Muscle layer of colon (tissue), 2 donors: ENCODE measurements at regions not wholly inside any gene's neighbourhood (a gene's known extent, or its start where the extent isn't known, plus 50 kb on each side); places are given as distances from the start of the nearest gene placed in this dataset.

ENCODE experiments used
- H3K27ac ChIP-seq: one replicate; pipeline ENCODE4 v1.7.0; 2013; ENCODE audit warnings: low read depth, mild to moderate bottlenecking, low read length, moderate library complexity
- H3K27me3 ChIP-seq, 2 donors: one replicate each; pipeline ENCODE4 v1.7.0; 2013; ENCODE audit warnings: low read length in 2 of 2, mild to moderate bottlenecking in 2 of 2; ENCODE audit not compliant: insufficient read depth in 2 of 2, control insufficient read depth in 1 of 2
- H3K36me3 ChIP-seq: one replicate; pipeline ENCODE4 v1.7.0; 2013; ENCODE audit warnings: mild to moderate bottlenecking, low read length; ENCODE audit not compliant: insufficient read depth
- H3K4me1 ChIP-seq: one replicate; pipeline ENCODE4 v1.7.0; 2013; ENCODE audit warnings: mild to moderate bottlenecking, low read length; ENCODE audit not compliant: insufficient read depth
- H3K4me3 ChIP-seq, 2 donors: one replicate each; pipeline ENCODE4 v1.7.0; 2013; ENCODE audit warnings: low read length in 2 of 2, low read depth in 1 of 2, mild to moderate bottlenecking in 1 of 2, moderate library complexity in 1 of 2
- H3K9ac ChIP-seq: one replicate; pipeline ENCODE4 v1.7.0; 2013; ENCODE audit warnings: low read length
- H3K9me3 ChIP-seq: one replicate; pipeline ENCODE4 v1.7.0; 2013; ENCODE audit warnings: mild to moderate bottlenecking, low read length
- donor health status: abdominal sarcoma.
- donor health status: Adenocarcinoma of cecum.

GRCh38 chr17:56057869-56058268, 95.4 kb upstream of the ANKFN1 start:
- Histone ChIP-seq H3K27me3 (no peaks in the 10 kb centered on the region), H3K36me3 (no peaks in the 10 kb centered on the region), H3K4me3 (no peak overlapping the region), H3K4me1 (no peaks in the 10 kb centered on the region), H3K9me3 (no peaks in the 10 kb centered on the region), H3K27ac (no peak overlapping the region), H3K9ac (no peak overlapping the region)

GRCh38 chr17:56064506-56064905, 88.8 kb upstream of the ANKFN1 start:
- H3K27ac ChIP-seq, result no peak overlapping the region
- H3K4me1 ChIP-seq, result no peaks in the 10 kb centered on the region
- no peaks in the 10 kb centered on the region for H3K36me3 ChIP-seq
- H3K27me3 ChIP-seq, result no peaks in the 10 kb centered on the region
- no peak overlapping the region for H3K4me3 ChIP-seq
- H3K9me3 ChIP-seq, result no peaks in the 10 kb centered on the region
- H3K9ac ChIP-seq, result no peak overlapping the region

GRCh38 chr17:56074361-56074890, 78.8 kb upstream of the ANKFN1 start:
- H3K9ac ChIP-seq, result no peak overlapping the region

DNA sequence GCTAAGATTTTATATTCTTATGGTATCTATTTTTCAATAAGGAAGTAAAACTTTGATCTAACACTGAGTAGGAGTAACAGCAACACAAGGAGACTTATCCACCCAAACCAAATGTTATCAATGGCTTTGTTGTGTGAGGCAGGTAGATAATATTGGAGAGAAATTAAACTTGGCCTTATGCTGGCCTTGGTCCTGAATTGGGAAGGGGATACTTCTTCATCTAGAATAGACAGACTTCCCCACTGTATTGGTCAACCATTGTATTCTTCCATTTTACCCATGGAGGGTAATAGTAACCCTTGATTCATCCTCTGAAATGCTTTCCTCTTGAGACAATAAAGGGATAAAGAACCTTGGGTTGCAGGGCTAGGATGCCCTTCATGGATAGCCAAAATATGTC, 76.3 kb upstream of the ANKFN1 start:
- no peak overlapping the region for H3K4me3 ChIP-seq
- no peaks in the 10 kb centered on the region for H3K4me1 ChIP-seq
- H3K27ac ChIP-seq, result no peak overlapping the region
- H3K36me3 ChIP-seq, result no peaks in the 10 kb centered on the region
- no peak overlapping the region for H3K9ac ChIP-seq
- no peaks in the 10 kb centered on the region for H3K27me3 ChIP-seq
- peaks cover 4% of the 10 kb centered on the region for H3K9me3 ChIP-seq

More at GRCh38 chr17:56074361-56074890, 78.8 kb upstream of the ANKFN1 start:
- Histone ChIP-seq H3K9me3 (peaks cover 4% of the 10 kb centered on the region), H3K4me3 (no peak overlapping the region), H3K36me3 (no peaks in the 10 kb centered on the region), H3K27me3 (no peaks in the 10 kb centered on the region), H3K4me1 (no peaks in the 10 kb centered on the region), H3K27ac (no peak overlapping the region)

- Histone ChIP-seq H3K27me3 (no peaks in the 10 kb centered on the region), H3K36me3 (no peaks in the 10 kb centered on the region), H3K9me3 (no peaks in the 10 kb centered on the region), H3K27ac (no peak overlapping the region), H3K9ac (no peak overlapping the region), H3K4me3 (no peak overlapping the region), H3K4me1 (no peaks in the 10 kb centered on the region)
Observed at GRCh38 chr17:56083475-56083874, 69.8 kb upstream of the ANKFN1 start.

DNA sequence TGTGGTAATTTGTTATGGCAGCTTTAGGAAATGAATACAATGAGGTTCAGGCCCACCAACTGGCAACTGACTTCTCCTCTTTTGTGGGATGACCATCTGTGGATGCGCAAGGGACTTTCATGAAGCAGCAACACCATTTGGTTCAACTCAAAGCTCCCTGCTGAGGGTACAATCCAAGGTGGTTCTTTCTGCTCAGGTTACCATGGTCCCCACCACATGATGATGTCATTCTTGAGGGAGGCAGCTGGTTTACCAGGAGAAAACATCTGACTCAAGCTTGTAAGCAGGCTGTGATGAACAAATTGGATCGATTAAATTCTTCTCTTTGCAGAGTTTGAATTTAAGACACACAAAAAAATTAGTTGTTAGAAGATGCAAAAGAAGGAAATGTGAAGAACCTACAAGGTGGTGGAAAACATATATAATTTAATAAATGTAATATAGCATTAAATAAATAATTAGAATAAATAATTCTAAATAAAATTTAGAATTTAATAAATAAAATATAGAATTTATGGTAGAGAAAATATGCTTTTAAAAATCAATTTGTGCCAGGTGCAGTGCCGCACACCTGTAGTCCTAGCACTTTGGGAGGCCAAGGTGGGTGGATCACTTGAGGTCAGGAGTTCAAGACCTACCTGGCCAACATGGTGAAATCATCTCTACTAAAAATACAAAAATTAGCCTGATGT, 67.6 kb upstream of the ANKFN1 start:
- Histone ChIP-seq H3K9ac (no peak overlapping the region), H3K4me3 (no peak overlapping the region), H3K9me3 (no peaks in the 10 kb centered on the region), H3K27me3 (no peaks in the 10 kb centered on the region), H3K36me3 (no peaks in the 10 kb centered on the region), H3K27ac (no peak overlapping the region), H3K4me1 (no peaks in the 10 kb centered on the region)

DNA sequence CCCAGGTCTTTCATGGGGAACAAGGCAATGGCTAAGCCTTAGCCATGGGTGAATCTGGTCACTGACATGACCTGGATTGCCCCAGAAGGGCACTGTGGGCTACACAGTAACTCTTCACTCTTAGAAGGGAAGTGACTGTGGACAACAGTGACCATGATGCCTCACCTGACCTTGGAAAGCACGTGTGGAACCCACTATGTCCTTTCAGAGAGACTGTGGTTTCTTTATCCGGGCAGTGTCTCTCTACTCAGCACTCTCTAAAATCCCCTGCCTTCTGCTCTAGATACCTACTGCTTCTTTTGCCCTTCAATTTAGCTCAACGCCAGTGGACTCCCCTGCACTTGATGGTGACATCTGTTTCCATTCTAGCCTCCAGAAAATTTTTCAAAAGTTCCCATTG, 66.1 kb upstream of the ANKFN1 start:
- Histone ChIP-seq H3K9me3 (no peaks in the 10 kb centered on the region), H3K27ac (no peak overlapping the region), H3K27me3 (no peaks in the 10 kb centered on the region), H3K36me3 (no peaks in the 10 kb centered on the region), H3K9ac (no peak overlapping the region), H3K4me3 (no peak overlapping the region), H3K4me1 (no peaks in the 10 kb centered on the region)

DNA sequence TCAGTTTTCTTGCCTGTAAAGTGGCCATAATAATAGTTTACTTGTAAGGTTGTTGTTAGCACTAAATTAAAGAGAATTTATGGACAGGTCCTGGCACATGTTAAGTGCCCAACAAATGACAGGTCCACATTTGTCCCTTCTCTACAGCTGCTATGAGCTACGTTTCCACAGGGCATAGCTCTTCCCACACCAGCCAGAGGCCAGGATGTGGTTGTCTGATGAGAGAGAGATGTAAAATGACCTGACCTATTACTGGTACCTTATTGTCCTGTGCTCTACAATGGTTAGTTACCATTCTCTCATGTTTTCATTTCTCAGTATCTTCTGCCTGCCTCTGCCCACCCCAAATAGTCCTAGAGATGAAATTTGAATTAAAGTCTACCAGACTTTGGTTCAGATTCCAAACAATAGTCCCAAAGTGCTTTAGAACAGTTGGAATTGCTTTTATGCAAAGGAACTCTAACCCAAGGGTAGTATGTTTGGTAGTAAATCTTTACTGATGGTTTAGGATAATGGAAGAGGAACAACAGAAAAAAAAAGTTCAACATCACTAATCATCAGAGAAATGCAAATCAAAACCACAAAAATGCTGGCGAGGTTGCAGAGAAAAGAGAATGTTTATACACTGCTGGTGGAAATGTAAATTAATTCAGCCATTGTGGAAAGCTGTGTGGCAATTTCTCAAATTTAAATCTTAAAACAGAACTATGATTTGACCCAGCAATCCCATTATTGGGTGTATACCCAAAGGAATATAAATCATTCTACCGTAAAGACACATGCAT, 57.1 kb upstream of the ANKFN1 start:
- Histone ChIP-seq H3K4me1 (no peaks in the 10 kb centered on the region), H3K36me3 (no peaks in the 10 kb centered on the region), H3K4me3 (no peak overlapping the region), H3K9ac (no peak overlapping the region), H3K9me3 (no peaks in the 10 kb centered on the region), H3K27me3 (no peaks in the 10 kb centered on the region), H3K27ac (no peak overlapping the region)

GRCh38 chr17:56098746-56099145, 54.5 kb upstream of the ANKFN1 start:
- no peaks in the 10 kb centered on the region for H3K27me3 ChIP-seq
- H3K9me3 ChIP-seq, result no peaks in the 10 kb centered on the region
- H3K9ac ChIP-seq, result no peak overlapping the region
- H3K36me3 ChIP-seq, result no peaks in the 10 kb centered on the region
- H3K4me1 ChIP-seq, result no peaks in the 10 kb centered on the region
- no peak overlapping the region for H3K4me3 ChIP-seq
- no peak overlapping the region for H3K27ac ChIP-seq

DNA sequence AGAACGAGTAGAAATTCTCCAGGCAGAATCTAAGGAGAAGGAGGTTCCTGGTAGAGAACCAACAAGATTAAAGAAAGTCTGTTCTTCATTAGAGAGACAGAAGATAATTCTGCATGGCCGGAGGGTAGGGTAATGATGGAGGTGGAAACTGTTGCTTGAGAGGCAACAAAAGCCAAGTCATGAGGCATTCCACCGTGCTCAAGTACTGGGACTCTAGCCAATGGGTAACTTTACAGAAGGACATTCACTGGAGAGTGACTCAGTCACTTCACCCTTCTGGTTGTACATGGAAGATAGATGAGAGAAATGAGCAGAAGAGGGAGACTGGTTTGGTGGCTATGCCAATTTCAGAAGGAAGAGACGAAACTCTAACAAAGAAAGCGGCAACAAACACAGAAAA, 53.6 kb upstream of the ANKFN1 start:
- H3K4me3 ChIP-seq, result no peak overlapping the region
- no peak overlapping the region for H3K9ac ChIP-seq
- H3K36me3 ChIP-seq, result no peaks in the 10 kb centered on the region

More for the DNA sequence above, 53.6 kb upstream of the ANKFN1 start:
- Histone ChIP-seq H3K4me1 (no peaks in the 10 kb centered on the region), H3K27ac (no peak overlapping the region), H3K9me3 (no peaks in the 10 kb centered on the region), H3K27me3 (no peaks in the 10 kb centered on the region)
